ENCODE measurements at regions not wholly inside any gene's neighbourhood (a gene's known extent, or its start where the extent isn't known, plus 50 kb on each side); places are given as distances from the start of the nearest gene placed in this dataset.

DNA sequence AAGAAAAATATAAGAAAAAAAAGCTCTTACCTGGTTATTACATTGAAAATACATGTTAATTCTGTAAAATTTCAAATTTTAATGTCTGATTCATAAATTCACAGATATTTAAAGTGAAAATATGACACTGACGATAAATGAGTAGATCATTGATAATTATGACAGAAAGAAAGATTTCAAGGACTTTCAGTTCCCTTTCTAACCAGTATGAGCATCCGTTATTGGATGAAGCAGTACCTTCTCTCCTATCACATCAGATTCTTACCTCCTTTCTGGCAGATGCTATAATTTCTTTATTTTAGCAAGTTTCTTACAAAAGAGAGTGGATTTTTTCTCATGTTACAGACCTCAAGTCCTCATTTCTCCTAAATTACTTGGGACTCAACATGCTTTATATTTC, 847.3 kb downstream of the JRKL start:
- Mint-ChIP-seq H3K4me1 (ENCODE audit: unreplicated experiment) (no peaks in the 10 kb centered on the region), H3K36me3 (ENCODE audit: low read depth, unreplicated experiment) (no peaks in the 10 kb centered on the region), H3K9me3 (ENCODE audit: unreplicated experiment) (no peaks in the 10 kb centered on the region), H3K27me3 (ENCODE audit: unreplicated experiment) (no peaks in the 10 kb centered on the region), H3K27ac (ENCODE audit: unreplicated experiment) (no peak overlapping the region), H3K4me3 (ENCODE audit: unreplicated experiment) (no peak overlapping the region)
- TF ChIP-seq, protein P1, sequence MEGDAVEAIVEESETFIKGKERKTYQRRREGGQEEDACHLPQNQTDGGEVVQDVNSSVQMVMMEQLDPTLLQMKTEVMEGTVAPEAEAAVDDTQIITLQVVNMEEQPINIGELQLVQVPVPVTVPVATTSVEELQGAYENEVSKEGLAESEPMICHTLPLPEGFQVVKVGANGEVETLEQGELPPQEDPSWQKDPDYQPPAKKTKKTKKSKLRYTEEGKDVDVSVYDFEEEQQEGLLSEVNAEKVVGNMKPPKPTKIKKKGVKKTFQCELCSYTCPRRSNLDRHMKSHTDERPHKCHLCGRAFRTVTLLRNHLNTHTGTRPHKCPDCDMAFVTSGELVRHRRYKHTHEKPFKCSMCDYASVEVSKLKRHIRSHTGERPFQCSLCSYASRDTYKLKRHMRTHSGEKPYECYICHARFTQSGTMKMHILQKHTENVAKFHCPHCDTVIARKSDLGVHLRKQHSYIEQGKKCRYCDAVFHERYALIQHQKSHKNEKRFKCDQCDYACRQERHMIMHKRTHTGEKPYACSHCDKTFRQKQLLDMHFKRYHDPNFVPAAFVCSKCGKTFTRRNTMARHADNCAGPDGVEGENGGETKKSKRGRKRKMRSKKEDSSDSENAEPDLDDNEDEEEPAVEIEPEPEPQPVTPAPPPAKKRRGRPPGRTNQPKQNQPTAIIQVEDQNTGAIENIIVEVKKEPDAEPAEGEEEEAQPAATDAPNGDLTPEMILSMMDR (IDR thresholded peaks at IDR 0.05; ENCODE audit: unreplicated experiment) = no peak
- no peak for DNase-seq (ENCODE audit: low spot score)

GRCh38 chr11:97247601-97248000, 857.8 kb downstream of the JRKL start:
- DNase-seq (ENCODE audit: low spot score) = no peak
- TF ChIP-seq, protein P1 (IDR thresholded peaks at IDR 0.05; ENCODE audit: unreplicated experiment) = no peak
- Mint-ChIP-seq H3K4me3 (ENCODE audit: unreplicated experiment) (no peak overlapping the region), H3K27me3 (ENCODE audit: unreplicated experiment) (peaks cover 3% of the 10 kb centered on the region), H3K4me1 (ENCODE audit: unreplicated experiment) (no peaks in the 10 kb centered on the region), H3K9me3 (ENCODE audit: unreplicated experiment) (no peaks in the 10 kb centered on the region), H3K36me3 (ENCODE audit: low read depth, unreplicated experiment) (no peaks in the 10 kb centered on the region), H3K27ac (ENCODE audit: unreplicated experiment) (no peak overlapping the region)

DNA sequence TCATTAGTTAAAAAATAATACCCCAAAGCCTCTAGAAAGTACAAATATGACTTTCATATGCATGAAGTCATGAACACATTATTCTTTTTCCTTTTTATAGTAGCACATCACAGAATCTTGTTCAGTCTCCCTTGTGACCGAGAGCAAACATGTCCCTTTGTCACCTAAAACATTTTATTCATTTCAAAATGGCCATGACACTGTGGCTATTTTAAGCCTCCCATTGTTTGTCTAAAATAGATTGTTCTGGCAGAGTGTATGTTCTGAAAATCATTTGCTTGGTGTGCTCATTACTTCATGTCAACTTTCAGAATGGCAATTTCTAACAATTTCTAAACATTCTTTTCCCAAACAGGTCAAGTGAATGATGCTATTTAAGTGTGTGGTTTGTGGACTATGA, 865.0 kb downstream of the JRKL start:
- Mint-ChIP-seq H3K4me3 (ENCODE audit: unreplicated experiment) (no peak overlapping the region), H3K36me3 (ENCODE audit: low read depth, unreplicated experiment) (no peaks in the 10 kb centered on the region), H3K27ac (ENCODE audit: unreplicated experiment) (no peak overlapping the region), H3K4me1 (ENCODE audit: unreplicated experiment) (no peaks in the 10 kb centered on the region), H3K27me3 (ENCODE audit: unreplicated experiment) (peaks cover 2% of the 10 kb centered on the region), H3K9me3 (ENCODE audit: unreplicated experiment) (no peaks in the 10 kb centered on the region)
- DNase-seq (ENCODE audit: low spot score) = no peak
- TF ChIP-seq, protein P1 (IDR thresholded peaks at IDR 0.05; ENCODE audit: unreplicated experiment) = no peak

GRCh38 chr11:97259434-97259833, 869.6 kb downstream of the JRKL start:
- no peaks in the 10 kb centered on the region for H3K9me3 Mint-ChIP-seq (ENCODE audit: unreplicated experiment)
- no peak overlapping the region for H3K4me3 Mint-ChIP-seq (ENCODE audit: unreplicated experiment)
- no peaks in the 10 kb centered on the region for H3K4me1 Mint-ChIP-seq (ENCODE audit: unreplicated experiment)
- peaks cover 2% of the 10 kb centered on the region for H3K27me3 Mint-ChIP-seq (ENCODE audit: unreplicated experiment)
- no peak for DNase-seq (ENCODE audit: low spot score)
- H3K36me3 Mint-ChIP-seq (ENCODE audit: low read depth, unreplicated experiment) = no peaks in the 10 kb centered on the region
- TF ChIP-seq, protein P1 (IDR thresholded peaks at IDR 0.05; ENCODE audit: unreplicated experiment) = no peak
- H3K27ac Mint-ChIP-seq (ENCODE audit: unreplicated experiment) = no peak overlapping the region

DNA sequence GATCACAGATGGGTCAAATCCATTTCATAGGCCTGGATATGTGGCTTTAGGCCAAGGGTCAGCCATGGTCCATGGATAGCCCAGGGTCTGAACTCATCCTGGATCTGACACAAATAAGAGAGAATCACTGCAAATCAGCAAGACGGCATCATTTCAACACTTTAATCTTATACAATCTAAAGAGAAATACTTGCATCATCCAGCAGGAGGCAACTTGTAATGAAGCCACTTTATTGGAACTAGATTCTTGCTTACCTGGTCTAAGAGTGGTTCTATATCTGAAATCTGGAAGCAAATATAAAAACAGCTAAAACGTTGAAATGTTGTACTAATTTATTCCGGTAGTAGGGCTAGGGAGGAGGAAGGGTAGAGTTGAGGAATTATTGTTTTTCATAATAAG, 870.1 kb downstream of the JRKL start:
- peaks cover 2% of the 10 kb centered on the region for H3K27me3 Mint-ChIP-seq (ENCODE audit: unreplicated experiment)
- no peaks in the 10 kb centered on the region for H3K9me3 Mint-ChIP-seq (ENCODE audit: unreplicated experiment)
- H3K36me3 Mint-ChIP-seq (ENCODE audit: low read depth, unreplicated experiment) = no peaks in the 10 kb centered on the region
- no peaks in the 10 kb centered on the region for H3K4me1 Mint-ChIP-seq (ENCODE audit: unreplicated experiment)
- H3K4me3 Mint-ChIP-seq (ENCODE audit: unreplicated experiment) = no peak overlapping the region
- no peak overlapping the region for H3K27ac Mint-ChIP-seq (ENCODE audit: unreplicated experiment)
- TF ChIP-seq, protein P1 (IDR thresholded peaks at IDR 0.05; ENCODE audit: unreplicated experiment) = peak; percentile 46
- DNase-seq (ENCODE audit: low spot score) = no peak
